ENCODE measurements at regions not wholly inside any gene's neighbourhood (a gene's known extent, or its start where the extent isn't known, plus 50 kb on each side); places are given as distances from the start of the nearest gene placed in this dataset.
"Not testable (repeated sequence)": the region's sequence is repeated elsewhere in the genome, so short reads cannot be mapped to it uniquely, and the experiment has no call there.

DNA sequence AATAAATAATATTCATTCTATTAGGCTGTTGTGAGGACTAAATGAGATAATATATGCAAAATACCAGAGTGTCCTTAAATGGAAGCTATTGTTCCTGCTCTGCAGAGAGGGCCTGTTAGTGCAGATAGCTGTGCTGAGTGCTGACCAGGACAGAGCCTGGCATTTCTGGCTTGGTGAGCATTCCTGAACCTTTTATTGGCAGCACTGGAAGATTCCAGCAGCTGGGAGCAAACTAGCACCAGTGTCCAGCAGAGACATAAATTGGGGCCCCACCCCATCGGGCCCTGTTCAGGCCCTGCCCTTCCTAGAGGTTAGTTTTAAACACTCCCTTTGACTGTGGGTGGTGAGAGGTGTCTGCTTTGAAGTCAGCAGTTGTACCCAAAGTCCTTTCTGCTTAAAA, 85.9 kb upstream of the GADD45A start:
- no peak for DNase-seq (ENCODE audit: low spot score)
- intact Hi-C loops (cut with DNase I), result no loop called here

GRCh38 chr1:67601539-67601938, 83.5 kb upstream of the GADD45A start:
- intact Hi-C loops (cut with DNase I), result no loop called here
- DNase-seq (ENCODE audit: low spot score), result no peak

GRCh38 chr1:67601955-67602354, 83.0 kb upstream of the GADD45A start:
- no peak for DNase-seq (ENCODE audit: low spot score)
- intact Hi-C loops (cut with DNase I), result no loop called here

GRCh38 chr1:67604778-67605177, 80.2 kb upstream of the GADD45A start:
- no peak for DNase-seq (ENCODE audit: low spot score)
- intact Hi-C loops (cut with DNase I), result no loop called here

GRCh38 chr1:67605209-67605780, 79.7 kb upstream of the GADD45A start:
- intact Hi-C loops (cut with DNase I), result no loop called here
- no peak for DNase-seq (ENCODE audit: low spot score)

GRCh38 chr1:67607286-67607685, 77.7 kb upstream of the GADD45A start:
- intact Hi-C loops (cut with DNase I), result no loop called here
- no peak for DNase-seq (ENCODE audit: low spot score)

- no peak for DNase-seq (ENCODE audit: low spot score)
- intact Hi-C loops (cut with DNase I), result no loop called here
These were observed 77.3 kb upstream of the GADD45A start for GRCh38 chr1:67607699-67608098.

DNA sequence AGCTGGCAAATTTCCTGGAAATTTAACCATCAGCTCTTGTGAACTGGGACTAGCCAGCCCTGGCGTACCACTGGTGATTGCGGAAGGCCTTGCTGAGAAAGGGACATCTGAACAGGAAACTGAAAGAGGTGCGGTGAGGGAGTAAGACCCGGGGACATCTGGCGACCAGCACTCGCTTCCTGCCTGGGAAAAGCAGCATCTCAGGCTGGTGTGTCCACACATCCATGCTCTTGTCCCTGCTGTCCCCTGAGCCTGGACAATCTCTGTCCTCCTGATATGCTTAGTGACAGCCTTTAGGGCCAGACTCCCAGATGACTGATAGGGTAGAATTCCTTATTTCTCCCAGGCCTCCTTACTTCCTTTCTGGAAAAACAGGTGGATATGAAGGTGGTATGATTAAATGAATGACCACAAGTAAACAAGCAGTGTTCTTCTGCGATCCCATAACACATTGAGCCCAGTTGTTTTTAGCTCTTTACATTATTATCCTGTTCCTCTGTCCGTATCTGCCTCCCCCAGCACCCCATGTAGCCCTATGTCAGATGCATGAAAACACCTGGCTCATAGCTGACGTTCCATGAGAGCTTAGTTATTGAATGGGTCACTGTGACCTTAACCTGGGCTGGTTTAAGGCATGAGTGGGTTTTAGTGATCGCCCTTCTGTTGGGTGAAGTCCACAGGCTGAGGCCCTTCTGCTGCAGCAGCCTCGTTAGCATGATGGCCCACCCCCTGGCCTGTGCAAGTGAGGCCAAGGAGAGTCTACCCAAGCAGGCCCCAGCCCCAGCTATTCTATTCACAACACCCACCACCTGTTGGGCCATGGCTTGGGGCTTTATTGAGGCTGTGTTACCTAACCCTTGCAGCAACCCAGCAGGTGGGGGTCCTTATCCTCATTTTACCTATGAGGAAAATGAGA, 76.1 kb upstream of the GADD45A start:
- intact Hi-C loops (cut with DNase I), result no loop called here
- no peak for DNase-seq (ENCODE audit: low spot score)

DNA sequence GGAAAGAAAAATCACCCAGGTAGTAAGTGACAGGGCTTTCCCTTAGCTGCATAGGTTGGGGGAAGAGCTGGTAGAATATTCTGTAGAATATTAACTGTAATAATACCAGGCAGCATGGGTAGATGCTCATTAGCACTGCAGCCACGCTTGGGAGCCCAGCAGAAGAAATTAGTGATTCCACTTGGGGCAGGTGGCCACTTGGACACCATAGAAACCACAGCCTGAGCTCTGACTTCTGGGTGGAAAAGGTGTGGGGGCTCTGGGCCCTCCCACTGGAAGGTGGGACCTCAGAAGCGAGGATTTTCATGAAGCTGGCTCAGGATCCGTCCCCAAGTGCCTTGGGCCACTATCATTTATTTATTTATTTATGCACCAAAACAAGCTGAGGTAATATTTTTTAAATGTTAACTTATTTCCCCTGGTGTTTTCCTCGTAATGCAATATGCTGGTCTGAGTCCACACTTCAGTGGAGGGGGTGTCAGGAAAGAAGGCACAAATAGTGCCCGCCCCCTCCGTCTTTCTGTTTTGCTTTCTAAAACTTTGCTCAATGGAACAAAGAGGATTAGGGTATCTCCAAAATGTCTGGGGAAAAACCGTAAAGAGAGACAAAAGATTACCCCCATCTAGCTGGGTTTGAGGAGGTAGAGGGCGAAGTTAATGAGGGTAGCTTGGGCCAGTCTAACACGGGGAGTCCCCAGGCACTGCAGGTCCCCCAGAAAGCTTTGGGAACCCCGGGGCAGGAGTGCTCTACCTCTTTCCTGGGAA, 75.2 kb upstream of the GADD45A start:
- intact Hi-C loops (cut with DNase I), result no loop called here
- no peak for DNase-seq (ENCODE audit: low spot score)

- intact Hi-C loops (cut with DNase I), result no loop called here
- DNase-seq (ENCODE audit: low spot score), result no peak
These were observed 74.6 kb upstream of the GADD45A start for GRCh38 chr1:67610450-67610849.

DNA sequence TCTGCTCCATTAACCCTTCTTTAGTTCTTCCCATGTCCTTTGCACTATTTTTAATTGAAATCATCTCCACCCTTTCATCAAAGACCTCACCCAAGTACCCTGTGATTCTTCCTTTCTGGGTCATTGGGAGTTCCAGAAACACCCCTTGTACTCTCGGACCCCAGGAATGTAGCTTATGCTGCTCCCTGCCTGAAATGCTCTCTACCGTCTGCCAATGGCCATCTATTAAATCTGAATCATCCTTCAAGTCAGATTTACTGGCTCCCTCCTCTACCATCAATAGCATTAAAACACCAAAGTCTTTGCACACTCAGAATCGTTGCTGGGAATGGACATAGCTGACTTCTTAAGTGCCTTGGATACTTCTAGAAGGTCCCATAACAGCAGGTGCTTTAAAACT, 73.2 kb upstream of the GADD45A start:
- DNase-seq (ENCODE audit: low spot score), result no peak
- intact Hi-C loops (cut with DNase I), result no loop called here

DNA sequence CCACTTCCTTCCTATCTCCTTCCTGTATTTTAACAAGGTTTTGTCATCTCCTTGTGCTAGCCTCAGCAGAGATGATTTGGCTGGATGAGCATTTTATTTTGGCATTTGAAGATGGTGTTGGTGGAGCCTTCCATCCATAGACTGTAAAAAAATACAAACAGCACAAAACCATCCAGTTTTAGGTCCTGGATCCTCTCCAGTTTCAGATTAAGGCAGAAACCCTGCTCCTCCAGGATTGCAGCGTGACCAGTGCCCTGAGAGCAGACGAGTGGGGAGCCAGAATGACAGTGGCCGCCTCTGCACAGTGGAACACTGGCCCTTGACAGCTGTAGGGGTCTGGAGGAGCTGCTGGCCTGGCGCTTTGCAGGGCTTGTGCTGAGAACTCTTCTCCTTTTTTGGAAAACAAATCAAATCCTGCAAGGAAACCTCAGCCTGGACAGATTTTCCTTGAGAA, 72.2 kb upstream of the GADD45A start:
- intact Hi-C loops (cut with DNase I), result no loop called here
- no peak for DNase-seq (ENCODE audit: low spot score)

GRCh38 chr1:67613479-67613878, 71.5 kb upstream of the GADD45A start:
- intact Hi-C loops (cut with DNase I); DNase-seq (ENCODE audit: low spot score): not testable (repeated sequence)

DNA sequence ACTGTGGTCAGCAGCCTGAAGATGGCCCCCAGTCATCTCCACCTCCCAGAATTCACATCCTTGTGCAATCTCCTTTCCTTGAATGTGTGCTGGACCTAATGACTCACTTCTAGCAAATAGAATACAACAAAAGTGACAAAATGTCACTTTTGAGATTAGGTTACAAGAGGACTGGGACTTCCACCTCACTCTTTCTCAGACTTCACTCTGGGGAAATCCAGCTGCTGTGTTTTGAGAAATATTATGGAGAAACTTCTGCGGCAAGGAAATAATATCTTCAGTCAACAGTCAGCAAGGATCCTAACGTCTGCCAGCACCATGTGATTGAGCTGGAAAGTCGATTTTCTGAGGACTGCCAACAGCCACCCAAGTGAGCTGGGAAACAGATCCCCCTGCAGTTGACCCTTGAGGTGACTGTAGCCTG, 70.5 kb upstream of the GADD45A start:
- intact Hi-C loops (cut with DNase I), result no loop called here
- no peak for DNase-seq (ENCODE audit: low spot score)

DNA sequence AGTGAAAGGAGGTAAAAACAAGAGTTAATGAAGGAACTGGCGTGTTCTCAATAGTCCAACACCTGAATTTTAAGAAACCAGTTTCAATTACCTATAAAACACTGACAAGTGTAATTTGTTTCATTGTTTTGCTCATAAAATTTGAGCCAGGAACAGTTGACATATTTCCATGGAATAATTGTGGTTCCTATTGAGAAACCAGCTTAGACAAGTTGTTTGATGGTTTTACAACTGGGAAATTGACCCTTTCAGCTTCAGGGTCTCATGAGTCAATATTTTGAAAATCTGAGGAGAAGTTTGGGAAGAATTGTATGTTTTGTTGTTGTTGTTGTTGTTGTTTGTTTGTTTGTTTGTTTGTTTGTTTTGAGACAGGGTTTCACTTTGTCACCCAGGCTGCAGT, 69.1 kb upstream of the GADD45A start:
- no peak for DNase-seq (ENCODE audit: low spot score)
- intact Hi-C loops (cut with DNase I), result loop anchor here in 1 of 2 donors (1.0 kb wide), 1 partner anchor 20 kb away; no protein-coding TSS in a partner anchor

GRCh38 chr1:67616394-67616985, 68.5 kb upstream of the GADD45A start:
- intact Hi-C loops (cut with DNase I), result loop anchor here in 1 of 2 donors (1.0 kb wide), 1 partner anchor 20 kb away; no protein-coding TSS in a partner anchor
- no peak for DNase-seq (ENCODE audit: low spot score)

GRCh38 chr1:67618285-67619018, 66.5 kb upstream of the GADD45A start:
- intact Hi-C loops (cut with DNase I), result no loop called here
- peak; percentile 89 for DNase-seq (ENCODE audit: low spot score)

DNA sequence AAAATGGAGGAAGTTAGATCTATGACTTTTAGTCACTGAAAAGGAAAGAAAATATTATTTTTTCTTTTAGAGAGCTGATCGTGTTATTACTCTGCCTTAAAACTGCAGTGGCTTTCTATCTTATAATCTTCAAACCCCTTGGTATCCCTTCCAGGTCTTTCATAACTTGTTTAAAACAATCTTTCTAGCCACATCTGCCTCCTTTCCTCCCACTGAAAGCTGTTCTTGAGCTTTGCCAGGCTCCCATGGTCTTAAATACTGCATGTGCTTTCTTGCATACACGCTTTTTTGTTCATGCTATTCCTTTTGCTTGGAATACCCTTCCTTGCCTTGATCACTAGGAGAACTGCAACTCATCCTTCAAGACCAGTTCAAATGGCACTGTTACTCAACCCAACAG, 65.9 kb upstream of the GADD45A start:
- DNase-seq (ENCODE audit: low spot score), result no peak
- intact Hi-C loops (cut with DNase I), result no loop called here

GRCh38 chr1:67623906-67624305, 61.1 kb upstream of the GADD45A start:
- intact Hi-C loops (cut with DNase I), result no loop called here
- DNase-seq (ENCODE audit: low spot score), result no peak
